Immature natural killer cell (primary cell): ENCODE measurements at regions not wholly inside any gene's neighbourhood (a gene's known extent, or its start where the extent isn't known, plus 50 kb on each side); places are given as distances from the start of the nearest gene placed in this dataset.

Experiments used
- DNase-seq, 3 donors: peaks; one replicate each; pipeline ENCODE4 v3.0.0; 2022; ENCODE audit warnings: mixed read lengths in 1 of 3
- H3K27ac Mint-ChIP-seq, 6 donors: one replicate each; pipeline ENCODE4 v1.8.0; 2020; ENCODE audit warnings: mixed read lengths in 6 of 6, mild to moderate bottlenecking in 5 of 6, inconsistent platforms in 4 of 6, moderate library complexity in 3 of 6
- H3K27me3 Mint-ChIP-seq, 3 donors: one replicate each; pipeline ENCODE4 v1.8.0; 2020 to 2021; ENCODE audit warnings: low read depth in 3 of 3, mild to moderate bottlenecking in 3 of 3, mixed read lengths in 3 of 3, moderate library complexity in 3 of 3, inconsistent platforms in 1 of 3
- H3K36me3 Mint-ChIP-seq, 3 donors: one replicate each; pipeline ENCODE4 v1.8.0; 2020; ENCODE audit warnings: mixed read lengths in 3 of 3, inconsistent platforms in 2 of 3, mild to moderate bottlenecking in 2 of 3
- H3K4me1 Mint-ChIP-seq, 2 donors: one replicate each; pipeline ENCODE4 v1.8.0; 2020; ENCODE audit warnings: inconsistent platforms in 2 of 2, mild to moderate bottlenecking in 2 of 2, mixed read lengths in 2 of 2, moderate library complexity in 1 of 2
- H3K4me3 Mint-ChIP-seq, 5 donors: one replicate each; pipeline ENCODE4 v1.8.0; 2020; ENCODE audit warnings: mild to moderate bottlenecking in 5 of 5, mixed read lengths in 5 of 5, inconsistent platforms in 3 of 5, moderate library complexity in 3 of 5
- H3K9me3 Mint-ChIP-seq, 6 donors: one replicate each; pipeline ENCODE4 v1.8.0; 2020; ENCODE audit warnings: mild to moderate bottlenecking in 6 of 6, mixed read lengths in 6 of 6, inconsistent platforms in 4 of 6, moderate library complexity in 3 of 6

DNA sequence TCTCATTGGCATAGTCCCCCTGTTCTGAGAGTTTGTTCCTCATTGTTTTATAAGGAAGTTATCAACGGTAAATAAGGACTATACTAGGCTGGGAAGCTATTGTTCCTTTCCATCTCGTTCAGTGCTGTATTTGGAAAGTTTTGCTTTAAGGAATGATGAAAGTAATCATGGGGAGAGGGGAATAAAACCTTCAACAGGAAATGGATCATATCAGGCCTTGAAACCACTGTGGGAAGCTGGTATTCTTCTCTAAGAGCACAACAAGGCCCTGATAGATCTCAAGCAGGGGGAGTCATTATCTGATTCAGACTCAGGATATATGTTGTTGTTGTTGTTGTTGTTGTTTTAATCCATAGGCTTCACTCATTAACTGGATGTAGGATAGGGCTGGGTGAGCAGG lies 474.5 kb downstream of the ENC1 start:
- Mint-ChIP-seq H3K4me1 (no peaks in the 10 kb centered on the region), H3K27me3 (peaks cover 0 to 2% (median 0%) of the 10 kb centered on the region in 3 donors), H3K27ac (no peak overlapping the region), H3K4me3 (no peak overlapping the region), H3K36me3 (no peaks in the 10 kb centered on the region), H3K9me3 (no peaks in the 10 kb centered on the region)
- no peak for DNase-seq

DNA sequence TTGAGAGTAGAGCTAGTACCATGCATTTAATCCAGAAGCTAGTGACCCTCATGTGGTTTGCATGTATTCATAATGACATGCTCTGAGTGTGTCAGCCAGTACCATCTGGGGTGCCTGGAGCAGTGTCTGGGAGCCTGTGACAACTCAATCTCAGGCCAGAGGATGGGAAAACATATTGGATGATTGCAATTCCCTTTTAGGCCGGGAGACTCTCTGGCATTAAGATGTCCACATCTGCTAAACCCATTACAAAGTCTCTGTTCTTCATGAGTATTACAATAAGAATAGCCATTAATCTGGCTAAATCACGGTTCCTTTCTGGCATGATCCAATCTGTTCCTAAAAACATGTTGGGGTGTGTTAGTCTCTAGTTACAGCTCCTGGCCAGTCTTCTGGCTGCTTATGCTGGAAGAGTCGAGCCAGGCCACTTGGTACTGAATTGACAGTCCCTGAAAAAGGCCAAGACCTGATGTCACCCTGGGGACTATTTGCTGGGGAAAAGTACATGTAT lies 475.7 kb downstream of the ENC1 start:
- Mint-ChIP-seq H3K4me1 (no peaks in the 10 kb centered on the region), H3K9me3 (no peaks in the 10 kb centered on the region), H3K36me3 (no peaks in the 10 kb centered on the region), H3K4me3 (no peak overlapping the region), H3K27me3 (peaks cover 0 to 2% (median 0%) of the 10 kb centered on the region in 3 donors), H3K27ac (no peak overlapping the region)
- no peak for DNase-seq

DNA sequence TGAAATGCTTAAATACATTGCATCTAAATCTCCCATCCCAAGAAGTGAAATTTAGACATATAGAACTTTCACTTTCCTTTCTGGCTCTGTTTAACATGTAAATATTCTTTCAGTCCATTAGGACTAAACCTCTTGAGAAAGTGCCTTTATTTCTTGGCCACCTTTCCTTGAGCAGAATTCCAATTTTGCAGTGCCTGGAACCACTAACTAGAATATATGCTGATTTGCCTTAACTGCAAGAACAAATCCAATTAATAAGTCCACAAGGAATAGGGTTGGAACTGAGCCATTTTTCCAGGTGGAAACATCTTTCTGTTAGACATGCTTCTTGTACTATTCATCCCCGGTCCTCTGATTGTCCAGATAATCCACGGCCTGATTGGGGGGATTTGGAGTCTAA lies 478.0 kb downstream of the ENC1 start:
- no peaks in the 10 kb centered on the region for H3K9me3 Mint-ChIP-seq
- H3K4me1 Mint-ChIP-seq: no peaks in the 10 kb centered on the region
- no peaks in the 10 kb centered on the region for H3K36me3 Mint-ChIP-seq
- no peaks in the 10 kb centered on the region for H3K27me3 Mint-ChIP-seq
- H3K4me3 Mint-ChIP-seq: no peak overlapping the region
- H3K27ac Mint-ChIP-seq: no peak overlapping the region
- no peak for DNase-seq

DNA sequence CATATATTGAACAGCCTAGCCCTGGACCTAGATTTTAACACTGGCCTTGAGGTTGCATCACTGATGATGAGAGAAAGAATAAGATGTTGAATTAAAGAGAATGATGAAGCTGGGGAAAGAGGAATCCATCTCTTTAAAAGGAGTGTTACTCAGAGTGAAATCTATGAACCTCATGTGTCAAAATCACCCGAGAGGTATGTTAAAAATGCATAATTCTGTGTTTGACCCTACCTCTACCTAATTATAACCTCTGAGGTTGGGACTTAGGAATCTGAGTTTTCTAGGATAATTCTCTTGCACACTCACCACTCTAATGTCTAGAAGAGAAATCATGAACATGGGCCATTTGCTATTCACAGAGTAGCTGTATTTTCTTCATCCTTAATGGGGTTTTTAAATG lies 479.4 kb downstream of the ENC1 start:
- Mint-ChIP-seq H3K9me3 (no peaks in the 10 kb centered on the region), H3K27ac (no peak overlapping the region), H3K36me3 (no peaks in the 10 kb centered on the region), H3K4me3 (no peak overlapping the region), H3K4me1 (no peaks in the 10 kb centered on the region), H3K27me3 (no peaks in the 10 kb centered on the region)
- DNase-seq: no peak

DNA sequence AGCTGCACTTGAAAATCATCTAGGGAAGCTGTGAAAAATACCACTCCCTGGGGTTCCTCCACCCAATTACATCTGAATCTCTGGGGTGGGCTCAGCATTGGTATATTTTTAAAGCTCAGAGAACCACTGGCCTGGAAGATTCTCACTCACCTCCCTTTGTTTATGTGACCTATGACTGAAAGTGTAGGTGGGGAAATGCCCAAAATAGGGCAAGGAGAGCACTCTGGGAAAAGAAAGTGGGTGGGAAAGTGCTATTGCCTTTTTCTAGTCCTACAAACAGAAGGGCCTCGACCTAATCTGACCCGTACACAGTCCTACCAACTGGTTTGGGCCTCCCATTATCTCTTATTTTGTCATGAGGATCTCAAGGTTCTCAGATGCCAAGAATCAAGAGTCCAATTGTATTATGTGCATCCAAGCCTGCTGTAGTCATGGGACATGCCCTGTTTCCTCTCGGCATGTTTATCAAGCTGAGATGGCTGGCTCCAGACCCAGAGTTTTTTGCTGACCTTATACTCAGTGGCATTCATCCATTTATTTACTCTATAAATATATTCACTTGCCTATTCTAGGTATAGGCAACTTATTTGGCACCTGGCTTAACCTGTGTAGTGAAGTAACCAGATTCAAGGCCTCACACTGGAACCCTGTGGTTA lies 483.7 kb downstream of the ENC1 start:
- no peaks in the 10 kb centered on the region for H3K4me1 Mint-ChIP-seq

DNA sequence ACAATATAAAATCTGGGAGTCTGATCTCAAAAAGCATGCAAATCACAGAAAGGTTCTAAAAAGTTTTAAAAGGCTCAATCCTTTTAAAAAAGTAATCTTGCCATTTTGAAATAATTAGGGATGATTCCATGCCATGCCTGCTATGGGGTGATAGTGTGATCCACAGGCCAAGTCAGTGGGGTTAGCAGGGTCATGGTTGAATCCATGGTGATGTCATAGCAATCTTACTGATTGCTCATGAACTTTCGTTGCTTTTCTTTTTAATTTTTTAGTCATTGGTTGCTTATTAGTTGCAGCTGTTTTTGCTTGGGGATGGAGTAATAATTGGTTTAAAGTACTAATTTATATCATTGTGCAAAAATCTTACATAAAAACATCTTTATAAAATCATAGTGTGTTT lies 485.0 kb downstream of the ENC1 start:
- H3K9me3 Mint-ChIP-seq: no peaks in the 10 kb centered on the region

More for the DNA sequence above, 483.7 kb downstream of the ENC1 start:
- Mint-ChIP-seq H3K9me3 (no peaks in the 10 kb centered on the region), H3K4me3 (no peak overlapping the region), H3K27ac (no peak overlapping the region), H3K36me3 (no peaks in the 10 kb centered on the region), H3K27me3 (peaks cover 0 to 3% (median 0%) of the 10 kb centered on the region in 3 donors)
- no peak for DNase-seq

DNA sequence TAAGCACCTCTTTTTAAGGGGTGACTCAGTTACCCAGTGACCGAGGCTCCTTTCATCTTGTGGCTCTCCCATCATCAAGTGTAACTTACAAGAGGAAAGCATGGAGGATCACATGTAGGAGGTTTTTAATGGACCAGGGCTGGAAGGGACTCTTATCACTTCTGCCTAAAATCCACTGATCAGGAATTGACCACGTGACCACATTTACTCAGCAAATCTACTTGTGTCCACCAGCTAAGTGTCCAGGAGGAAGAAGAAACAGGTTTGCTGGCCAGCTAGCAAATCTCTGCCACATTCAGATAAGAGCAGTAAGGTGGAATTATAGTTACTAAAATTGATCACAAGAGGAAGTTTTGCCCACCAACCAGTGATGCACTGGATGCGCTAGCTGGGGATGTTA lies 486.0 kb downstream of the ENC1 start:
- no peak overlapping the region for H3K4me3 Mint-ChIP-seq

More for the DNA sequence above, 485.0 kb downstream of the ENC1 start:
- H3K4me1 Mint-ChIP-seq: no peaks in the 10 kb centered on the region
- no peak for DNase-seq
- no peak overlapping the region for H3K27ac Mint-ChIP-seq
- H3K27me3 Mint-ChIP-seq: peaks cover 0 to 5% (median 3%) of the 10 kb centered on the region in 3 donors
- H3K36me3 Mint-ChIP-seq: no peaks in the 10 kb centered on the region
- no peak overlapping the region for H3K4me3 Mint-ChIP-seq

DNA sequence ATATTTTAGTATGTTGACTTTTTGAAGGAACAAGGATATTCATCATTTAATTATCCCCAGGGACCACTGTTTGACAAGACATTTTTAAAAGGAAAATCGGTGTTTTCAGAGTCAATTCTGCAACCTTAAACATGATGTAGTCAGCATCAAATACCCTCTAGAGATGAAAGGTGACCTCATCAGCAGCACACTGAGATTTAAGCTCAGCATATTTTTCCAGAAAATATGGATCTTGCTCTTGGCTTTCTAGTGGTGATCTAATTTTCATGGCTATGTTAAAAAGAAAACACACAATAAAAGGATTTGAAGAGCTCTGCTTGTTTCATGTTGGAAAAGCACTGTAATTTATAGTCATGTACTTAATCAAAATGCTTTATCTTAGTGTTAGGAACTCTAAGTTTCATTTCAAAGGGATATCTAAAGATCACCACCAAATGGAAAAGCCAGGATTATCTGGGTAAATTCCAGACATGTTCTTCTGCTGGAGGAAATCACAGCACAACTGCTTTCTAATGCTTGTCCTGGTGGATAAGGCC lies 487.2 kb downstream of the ENC1 start:
- no peaks in the 10 kb centered on the region for H3K36me3 Mint-ChIP-seq
- no peak overlapping the region for H3K27ac Mint-ChIP-seq
- H3K4me1 Mint-ChIP-seq: no peaks in the 10 kb centered on the region
- H3K9me3 Mint-ChIP-seq: no peaks in the 10 kb centered on the region
- no peak for DNase-seq
- no peak overlapping the region for H3K4me3 Mint-ChIP-seq
- peaks cover 0 to 5% (median 3%) of the 10 kb centered on the region in 3 donors for H3K27me3 Mint-ChIP-seq

More for the DNA sequence above, 486.0 kb downstream of the ENC1 start:
- peaks cover 0 to 5% (median 3%) of the 10 kb centered on the region in 3 donors for H3K27me3 Mint-ChIP-seq
- no peaks in the 10 kb centered on the region for H3K36me3 Mint-ChIP-seq
- no peaks in the 10 kb centered on the region for H3K9me3 Mint-ChIP-seq
- H3K4me1 Mint-ChIP-seq: no peaks in the 10 kb centered on the region
- H3K27ac Mint-ChIP-seq: no peak overlapping the region
- no peak for DNase-seq

DNA sequence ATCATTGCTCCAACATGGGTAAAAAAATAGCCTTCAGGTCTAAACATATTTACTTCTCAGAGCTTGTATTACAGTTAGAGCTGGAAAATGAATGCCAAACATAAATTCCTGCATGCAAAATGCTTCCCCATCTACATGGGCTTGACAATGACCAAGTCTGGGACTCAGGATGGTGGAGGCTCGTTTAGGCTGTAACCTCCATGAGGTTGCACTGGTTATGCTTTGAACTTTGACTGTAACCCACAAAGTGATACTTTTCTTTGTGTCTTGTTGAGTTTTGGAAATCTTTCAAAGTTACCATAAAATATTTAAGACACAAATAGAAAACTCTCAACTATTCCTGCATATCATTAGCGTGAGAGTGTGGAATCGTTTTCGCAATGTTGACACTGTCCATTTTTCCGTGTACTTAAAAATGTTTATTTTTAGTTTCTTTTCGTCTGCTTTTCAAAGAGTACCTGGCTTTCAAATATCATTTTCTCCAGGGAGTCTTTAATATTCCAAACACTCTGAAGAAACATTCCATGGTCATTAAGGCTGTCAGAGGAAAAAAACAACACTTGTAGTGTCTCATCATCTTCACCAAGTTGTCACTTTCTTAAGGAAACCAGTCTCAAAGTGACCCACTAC lies 487.8 kb downstream of the ENC1 start:
- no peak for DNase-seq
- no peaks in the 10 kb centered on the region for H3K36me3 Mint-ChIP-seq
- H3K27me3 Mint-ChIP-seq: peaks cover 0 to 5% (median 3%) of the 10 kb centered on the region in 3 donors
- H3K27ac Mint-ChIP-seq: no peak overlapping the region
- H3K9me3 Mint-ChIP-seq: no peaks in the 10 kb centered on the region
- H3K4me1 Mint-ChIP-seq: no peaks in the 10 kb centered on the region
- H3K4me3 Mint-ChIP-seq: no peak overlapping the region

DNA sequence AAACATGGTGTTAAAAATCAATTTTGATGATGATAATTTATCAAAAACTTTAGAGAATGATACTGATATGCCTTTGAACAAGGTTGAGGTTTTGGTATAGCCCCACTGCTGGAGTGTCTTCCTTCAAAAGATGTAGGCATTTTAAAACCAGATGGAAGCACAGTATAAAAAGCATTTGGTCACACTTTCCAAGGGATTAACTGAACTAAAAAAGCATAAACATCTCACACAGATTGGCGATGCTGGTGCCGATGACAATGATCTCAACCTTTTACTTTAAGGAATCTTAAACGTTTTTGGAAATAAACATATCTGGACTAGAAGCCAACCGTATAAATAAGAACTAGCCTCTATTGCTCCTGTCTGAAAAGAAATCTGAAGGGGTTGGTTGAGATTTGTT lies 488.4 kb downstream of the ENC1 start:
- Mint-ChIP-seq H3K4me1 (no peaks in the 10 kb centered on the region), H3K4me3 (no peak overlapping the region), H3K36me3 (no peaks in the 10 kb centered on the region), H3K27ac (no peak overlapping the region), H3K9me3 (no peaks in the 10 kb centered on the region), H3K27me3 (peaks cover 0 to 6% (median 3%) of the 10 kb centered on the region in 3 donors)
- no peak for DNase-seq

DNA sequence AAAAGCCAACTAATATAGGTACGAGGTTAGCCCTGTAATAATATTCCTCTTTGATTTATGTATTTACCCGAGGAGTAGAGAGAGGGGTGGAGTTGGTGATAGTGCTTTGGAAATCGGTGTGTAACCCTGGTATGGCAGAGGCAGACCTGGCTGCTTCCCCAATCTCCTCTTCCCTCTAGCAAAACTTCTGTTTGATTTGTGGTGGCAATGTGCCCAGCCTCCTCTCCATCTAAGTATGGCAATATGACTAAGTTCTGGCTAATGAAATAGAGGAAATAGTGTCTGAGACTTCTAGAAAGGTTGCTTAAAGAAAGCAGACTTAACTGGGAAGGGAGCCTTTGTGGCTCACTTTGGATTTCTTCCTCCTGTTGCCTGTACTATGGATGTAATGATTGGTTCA lies 491.1 kb downstream of the ENC1 start:
- no peaks in the 10 kb centered on the region for H3K9me3 Mint-ChIP-seq
- no peaks in the 10 kb centered on the region for H3K36me3 Mint-ChIP-seq
- no peaks in the 10 kb centered on the region for H3K4me1 Mint-ChIP-seq
- no peak for DNase-seq
- H3K27me3 Mint-ChIP-seq: peaks cover 0 to 9% (median 0%) of the 10 kb centered on the region in 3 donors
- H3K4me3 Mint-ChIP-seq: no peak overlapping the region
- no peak overlapping the region for H3K27ac Mint-ChIP-seq

DNA sequence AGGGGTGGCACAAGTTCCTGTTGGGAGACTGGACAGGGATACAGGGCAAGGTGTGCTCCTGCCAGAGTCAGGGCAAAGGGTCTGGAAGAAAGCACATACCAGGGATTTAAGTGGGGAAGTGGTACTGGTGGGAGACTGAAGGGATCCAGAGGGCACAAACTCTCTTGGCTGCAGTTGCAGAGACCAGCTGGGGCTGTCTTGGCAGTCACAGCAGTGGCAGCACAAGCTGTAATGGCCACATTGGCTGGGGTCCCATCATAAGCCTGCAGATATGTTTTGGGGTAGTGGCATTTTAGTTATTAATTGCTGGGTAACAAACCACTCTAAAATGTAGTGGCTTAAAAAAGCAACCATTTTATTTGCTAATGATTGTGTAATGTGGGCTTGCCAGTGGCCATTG lies 492.2 kb downstream of the ENC1 start:
- no peak for DNase-seq
- Mint-ChIP-seq H3K36me3 (no peaks in the 10 kb centered on the region), H3K27me3 (peaks cover 1 to 9% (median 2%) of the 10 kb centered on the region in 3 donors), H3K4me1 (no peaks in the 10 kb centered on the region), H3K27ac (no peak overlapping the region), H3K9me3 (no peaks in the 10 kb centered on the region), H3K4me3 (no peak overlapping the region)

DNA sequence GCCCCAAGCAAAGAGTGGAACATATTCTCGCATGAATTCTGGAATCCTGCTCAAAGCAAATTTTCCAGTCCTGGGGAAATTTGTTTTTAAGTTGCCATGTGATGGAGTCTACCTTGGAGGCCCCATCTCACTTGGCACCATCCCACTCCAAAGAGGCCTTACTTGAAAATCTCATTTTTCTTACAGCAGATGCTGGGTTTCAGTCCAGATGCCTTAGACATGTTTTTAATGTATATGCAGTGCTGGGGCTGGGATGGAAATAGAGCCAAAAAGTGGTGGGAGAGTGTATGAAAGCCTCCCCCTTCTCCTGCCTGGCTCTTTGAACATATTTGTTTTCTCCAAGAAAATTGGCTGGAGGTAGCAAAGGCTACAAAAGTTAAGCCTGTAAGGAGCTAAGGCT lies 493.7 kb downstream of the ENC1 start:
- Mint-ChIP-seq H3K4me3 (no peak overlapping the region), H3K27me3 (peaks cover 3 to 8% (median 5%) of the 10 kb centered on the region in 3 donors), H3K36me3 (no peaks in the 10 kb centered on the region), H3K27ac (no peak overlapping the region), H3K4me1 (no peaks in the 10 kb centered on the region), H3K9me3 (no peaks in the 10 kb centered on the region)
- no peak for DNase-seq

DNA sequence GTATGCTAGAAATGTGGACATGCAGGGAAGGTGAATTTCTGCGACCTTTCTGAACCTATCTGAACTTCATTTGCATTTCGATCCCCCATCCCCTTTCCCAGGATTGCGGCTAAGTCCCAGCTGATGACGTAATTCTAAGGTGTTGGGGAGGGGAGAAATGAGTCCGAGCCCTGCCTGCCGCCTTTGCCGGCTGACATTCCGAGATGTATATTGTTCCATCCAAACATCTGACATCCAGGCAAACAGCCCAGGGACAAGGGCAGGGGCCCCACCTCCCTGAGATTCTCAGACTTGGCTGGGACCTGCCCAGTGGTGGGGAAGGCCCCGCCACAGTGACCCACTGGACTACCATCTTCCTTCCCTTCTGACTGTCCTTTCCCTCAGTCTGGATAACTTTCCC lies 494.6 kb downstream of the ENC1 start:
- Mint-ChIP-seq H3K27me3 (peaks cover 3 to 7% (median 4%) of the 10 kb centered on the region in 3 donors), H3K4me1 (no peaks in the 10 kb centered on the region), H3K36me3 (no peaks in the 10 kb centered on the region), H3K4me3 (no peak overlapping the region), H3K9me3 (no peaks in the 10 kb centered on the region), H3K27ac (no peak overlapping the region)
- DNase-seq: no peak
